Upper lobe of left lung (tissue), 4 donors: ENCODE measurements at regions not wholly inside any gene's neighbourhood (a gene's known extent, or its start where the extent isn't known, plus 50 kb on each side); places are given as distances from the start of the nearest gene placed in this dataset.

Source experiments
- CTCF ChIP-seq, 6 experiments: fragments of 450-650 bp in 4 of 6; fragments of 200-600 bp in 2 of 6; sonication (generic) in 2 of 6; IDR thresholded peaks; one replicate each; pipeline ENCODE4 v1.5.1; 2016 to 2019; ENCODE audit warnings: antibody characterized with exemption in 6 of 6
- EP300 ChIP-seq, 4 donors: sonication (generic); formaldehyde crosslinking; IDR thresholded peaks; one replicate each; pipeline ENCODE4 v1.5.1; 2017; ENCODE audit warnings: antibody characterized with exemption in 4 of 4, control low read depth in 2 of 4
- POLR2A ChIP-seq, 4 donors: fragments of 450-650 bp; IDR thresholded peaks; one replicate each; pipeline ENCODE4 v1.5.1; 2016 to 2017; ENCODE audit warnings: antibody characterized with exemption in 4 of 4, mild to moderate bottlenecking in 2 of 4
- POLR2AphosphoS5 ChIP-seq, 2 donors: sonication (generic); formaldehyde crosslinking; IDR thresholded peaks; one replicate each; pipeline ENCODE4 v1.5.1; 2017; ENCODE audit warnings: antibody characterized with exemption in 2 of 2

- TF ChIP-seq CTCF (IDR thresholded peaks at IDR 0.05): no peak
- no peak for TF ChIP-seq POLR2A (IDR thresholded peaks at IDR 0.05)
- TF ChIP-seq POLR2AphosphoS5 (IDR thresholded peaks at IDR 0.05): no peak
- TF ChIP-seq EP300 (IDR thresholded peaks at IDR 0.05): no peak
These were observed 137.6 kb upstream of the ZNF618 start for GRCh38 chr9:113738496-113738892.
